ENCODE measurements at regions not wholly inside any gene's neighbourhood (a gene's known extent, or its start where the extent isn't known, plus 50 kb on each side); places are given as distances from the start of the nearest gene placed in this dataset.
"Not testable (repeated sequence)": the region's sequence is repeated elsewhere in the genome, so short reads cannot be mapped to it uniquely, and the experiment has no call there.

DNA sequence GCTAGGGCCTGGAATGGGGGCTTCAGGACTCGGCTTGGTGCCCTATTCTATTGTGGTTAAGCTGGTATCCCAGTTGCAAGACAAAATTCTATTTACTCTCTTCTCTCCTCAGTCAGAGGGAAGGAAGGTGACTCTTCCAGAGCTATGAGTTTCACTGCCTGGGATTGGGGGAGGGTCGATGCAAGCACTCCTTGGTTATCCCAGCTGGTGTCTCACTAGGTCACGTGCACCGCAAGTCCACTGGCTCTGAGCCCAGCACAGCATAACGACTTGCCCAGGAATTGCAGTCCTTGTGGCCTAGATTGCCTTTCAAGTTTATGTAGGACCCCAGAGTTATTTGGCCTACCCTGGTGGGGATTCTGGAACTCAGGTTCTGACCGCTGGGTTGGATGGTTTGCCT lies 958.8 kb downstream of the IGSF11 start:
- in situ Hi-C loops (cut with MboI; ENCODE audit: low sequenced_read_pairs), result no loop called here

DNA sequence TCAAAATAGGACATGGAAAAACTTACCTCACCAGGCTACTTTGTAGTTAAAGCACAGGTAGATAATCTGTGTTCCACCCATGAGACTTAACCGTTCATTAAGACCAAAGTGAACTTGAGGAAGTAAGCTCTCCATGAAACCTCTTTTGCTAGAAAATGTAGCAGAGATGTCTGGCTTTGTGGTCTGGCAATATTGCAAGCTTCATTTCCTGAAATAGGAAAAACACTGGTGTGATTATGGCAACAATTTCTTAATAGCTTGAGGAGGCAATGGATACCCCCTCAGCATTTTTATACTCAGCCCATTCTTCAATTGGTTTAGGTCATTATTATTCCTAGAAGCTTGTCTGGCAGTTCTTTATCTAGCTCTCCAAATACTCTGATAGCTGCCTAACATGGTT lies 957.3 kb downstream of the IGSF11 start:
- in situ Hi-C loops (cut with MboI; ENCODE audit: low sequenced_read_pairs), result no loop called here

DNA sequence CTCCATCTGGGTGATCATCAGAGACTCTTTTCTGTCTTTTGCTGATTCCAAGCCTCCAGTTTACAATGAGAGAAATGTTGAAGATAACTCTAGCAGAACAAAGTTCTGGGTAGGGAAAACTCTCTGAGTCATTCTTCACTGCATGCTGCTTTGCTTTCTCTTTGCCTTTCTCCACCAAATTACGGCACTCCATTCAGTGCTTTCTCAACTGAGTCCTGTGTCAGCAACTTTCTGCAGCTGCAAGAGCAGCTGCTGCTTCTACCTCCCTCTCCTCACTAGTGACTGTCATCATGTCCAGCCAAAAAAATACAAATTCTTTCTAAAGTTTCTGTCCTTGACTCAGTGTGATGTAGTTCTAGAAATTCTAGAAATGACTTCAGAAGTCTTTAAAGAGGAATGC lies 953.8 kb downstream of the IGSF11 start:
- in situ Hi-C loops (cut with MboI; ENCODE audit: low sequenced_read_pairs), result no loop called here

DNA sequence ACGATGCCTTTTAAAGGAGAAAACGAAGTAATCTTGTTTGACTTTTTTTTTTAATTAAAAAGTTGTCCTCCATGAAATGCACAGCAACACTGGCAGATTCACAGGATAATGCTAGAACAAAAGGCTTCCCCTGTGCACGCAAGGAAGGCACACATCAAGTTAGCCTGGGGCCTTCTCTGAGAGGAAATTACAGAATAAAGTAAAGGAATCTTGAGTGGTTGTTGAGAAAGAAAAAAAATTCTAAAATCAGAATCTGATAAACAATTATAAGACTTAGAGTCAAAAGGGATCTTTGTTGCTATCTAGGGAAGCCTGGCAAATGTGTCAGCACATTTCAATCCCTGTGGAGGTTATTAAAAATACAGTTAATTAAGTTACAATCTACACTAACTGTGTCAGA lies 946.0 kb downstream of the IGSF11 start:
- in situ Hi-C loops (cut with MboI; ENCODE audit: low sequenced_read_pairs), result no loop called here

DNA sequence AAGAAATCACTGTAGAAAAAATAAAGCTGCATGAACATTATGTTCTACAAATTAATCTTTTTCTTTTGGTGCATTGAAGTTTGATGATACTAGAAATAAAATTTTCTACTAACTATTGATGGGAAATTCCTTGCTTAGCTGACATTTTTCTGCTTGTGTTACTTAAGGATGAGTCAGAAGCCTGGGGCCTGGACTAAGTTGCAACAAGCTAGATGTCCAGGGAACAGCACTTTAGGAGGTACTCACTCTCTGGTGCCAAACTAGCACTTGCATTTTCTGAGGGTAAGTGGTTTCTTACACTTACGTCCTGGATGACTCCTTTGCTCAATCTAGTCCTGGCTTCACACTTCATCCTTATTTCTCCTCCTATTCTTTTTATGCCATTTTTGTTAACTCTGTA lies 945.1 kb downstream of the IGSF11 start:
- in situ Hi-C loops (cut with MboI; ENCODE audit: low sequenced_read_pairs), result no loop called here

DNA sequence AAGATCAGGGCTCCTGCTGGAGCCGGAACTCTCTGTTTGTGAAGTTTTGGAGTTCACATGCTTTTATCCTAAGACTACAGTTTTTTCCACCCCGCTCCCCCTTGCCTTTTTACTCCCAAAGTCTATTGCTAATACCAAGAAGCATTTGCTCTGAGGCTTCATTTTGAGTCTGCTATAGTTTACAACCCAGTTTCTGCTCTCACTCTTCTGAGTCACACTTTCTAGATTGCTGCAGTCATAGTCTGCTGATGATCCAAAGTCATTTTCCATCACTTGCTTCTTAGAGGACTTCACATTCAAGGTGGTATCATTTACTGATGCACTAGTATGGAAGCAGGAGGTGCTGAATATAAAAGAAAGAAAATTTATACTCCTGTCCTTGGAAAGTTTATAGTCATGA lies 937.4 kb downstream of the IGSF11 start:
- in situ Hi-C loops (cut with MboI; ENCODE audit: low sequenced_read_pairs), result no loop called here

DNA sequence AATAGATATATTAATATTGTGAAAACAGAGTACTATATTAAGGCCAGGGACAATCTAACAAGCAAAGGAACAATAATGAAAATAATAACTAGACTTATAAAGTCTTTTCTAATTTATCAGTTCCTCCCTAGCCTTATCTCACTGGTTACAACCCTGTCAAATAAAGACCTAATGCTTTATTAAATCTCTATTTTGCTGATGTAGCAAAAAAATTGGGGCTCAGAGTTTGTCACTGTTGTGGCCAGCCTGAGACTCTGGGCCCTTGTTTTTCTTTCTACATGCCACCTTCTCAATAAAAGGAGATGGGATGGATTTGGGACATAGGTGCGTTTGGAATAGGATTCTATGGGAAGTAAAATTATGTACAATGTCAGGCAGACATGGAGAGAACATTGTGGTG lies 937.0 kb downstream of the IGSF11 start:
- in situ Hi-C loops (cut with MboI; ENCODE audit: low sequenced_read_pairs), result no loop called here

DNA sequence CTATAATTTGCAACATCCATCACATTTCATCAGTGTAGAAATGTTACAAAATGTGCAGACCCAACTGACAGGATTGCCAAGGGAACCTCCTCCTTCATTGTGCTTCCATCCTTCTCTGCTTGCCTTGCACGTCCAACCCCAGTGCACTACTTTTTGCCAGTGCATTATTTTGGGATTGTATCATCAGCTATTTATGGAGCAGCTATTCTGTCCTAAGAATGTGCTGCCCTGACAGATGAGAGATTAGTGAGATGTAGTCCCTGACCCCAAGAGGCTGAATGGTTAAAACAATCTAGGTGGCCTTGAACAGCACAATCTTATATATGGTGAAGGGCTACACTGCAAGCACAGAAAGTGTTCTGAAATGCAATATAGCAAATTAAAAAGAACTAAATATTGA lies 935.8 kb downstream of the IGSF11 start:
- in situ Hi-C loops (cut with MboI; ENCODE audit: low sequenced_read_pairs), result no loop called here

DNA sequence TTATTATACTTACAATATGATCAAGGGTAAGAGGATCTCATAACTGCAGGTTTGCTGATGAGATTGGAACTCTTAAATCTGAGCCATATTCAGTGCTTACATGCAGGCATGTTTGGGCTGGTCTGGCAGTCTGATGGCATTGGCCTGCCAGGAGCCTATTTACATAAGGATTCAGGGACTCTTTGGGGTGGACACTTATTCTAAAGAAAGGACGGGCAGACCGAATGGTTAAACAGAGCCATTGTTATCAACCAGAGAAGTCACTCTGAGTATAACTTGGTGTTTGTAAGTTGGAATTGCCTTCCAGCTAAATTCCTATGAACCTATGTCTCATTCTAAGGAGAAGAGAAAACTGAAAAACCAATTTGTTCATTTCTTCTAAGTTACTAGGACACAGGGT lies 932.8 kb downstream of the IGSF11 start:
- in situ Hi-C loops (cut with MboI; ENCODE audit: low sequenced_read_pairs), result no loop called here

DNA sequence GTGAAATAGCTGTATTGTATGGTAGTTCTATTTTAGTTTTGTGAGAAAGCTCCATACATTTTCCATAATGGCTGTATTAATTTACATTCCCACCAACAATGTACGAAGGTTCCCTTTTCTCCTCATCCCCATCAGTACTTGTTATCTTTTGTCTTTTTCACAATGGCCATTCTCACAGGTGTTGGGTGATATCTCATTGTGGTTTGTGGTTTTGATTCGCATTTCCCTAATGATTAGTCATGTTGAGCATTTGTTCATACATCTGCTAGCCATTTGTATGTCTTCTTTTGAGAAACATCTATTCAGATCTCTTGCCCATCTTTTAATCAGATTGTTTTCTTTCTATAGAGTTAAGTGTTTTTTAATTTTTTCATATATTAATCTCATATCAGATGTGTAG lies 931.9 kb downstream of the IGSF11 start:
- in situ Hi-C loops (cut with MboI; ENCODE audit: low sequenced_read_pairs), result no loop called here

DNA sequence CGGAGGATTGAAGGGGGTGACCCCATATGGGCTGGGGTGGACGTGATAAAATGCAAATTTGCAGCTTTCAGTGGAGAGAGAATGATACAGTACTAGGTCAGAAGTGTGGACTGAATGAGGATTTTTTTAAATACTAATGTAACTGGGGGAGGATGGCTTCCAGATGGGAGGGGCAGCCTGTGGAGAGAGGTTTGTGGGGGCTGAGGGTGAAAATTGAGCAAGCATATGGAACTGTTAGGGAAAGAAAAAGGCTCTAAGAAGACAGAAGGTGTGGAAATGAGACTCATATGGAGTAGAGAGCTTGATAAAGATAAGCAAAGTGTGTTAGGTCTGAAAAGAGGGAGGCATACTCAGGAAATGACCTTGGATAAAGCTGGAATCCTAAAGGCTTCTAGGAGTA lies 926.4 kb downstream of the IGSF11 start:
- in situ Hi-C loops (cut with MboI; ENCODE audit: low sequenced_read_pairs), result no loop called here

DNA sequence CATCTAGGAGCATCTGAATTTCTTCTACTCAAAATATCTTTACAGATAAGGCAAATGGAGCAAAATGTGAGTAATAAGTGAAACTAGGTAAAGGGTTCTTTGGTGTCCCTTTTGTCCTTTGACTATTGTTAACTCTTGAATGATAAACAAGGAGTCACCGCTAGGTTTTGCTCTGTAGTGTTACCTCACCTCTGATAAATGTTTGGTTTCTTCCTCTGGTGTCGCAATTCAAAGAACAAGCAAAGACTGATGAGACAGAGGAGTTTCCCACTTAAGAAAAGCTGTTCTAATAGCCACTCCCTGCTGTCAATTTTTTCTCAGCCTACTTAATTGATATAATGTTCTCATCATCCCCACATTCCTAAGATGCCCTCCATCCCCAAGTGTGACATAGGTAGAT lies 925.9 kb downstream of the IGSF11 start:
- in situ Hi-C loops (cut with MboI; ENCODE audit: low sequenced_read_pairs), result no loop called here

DNA sequence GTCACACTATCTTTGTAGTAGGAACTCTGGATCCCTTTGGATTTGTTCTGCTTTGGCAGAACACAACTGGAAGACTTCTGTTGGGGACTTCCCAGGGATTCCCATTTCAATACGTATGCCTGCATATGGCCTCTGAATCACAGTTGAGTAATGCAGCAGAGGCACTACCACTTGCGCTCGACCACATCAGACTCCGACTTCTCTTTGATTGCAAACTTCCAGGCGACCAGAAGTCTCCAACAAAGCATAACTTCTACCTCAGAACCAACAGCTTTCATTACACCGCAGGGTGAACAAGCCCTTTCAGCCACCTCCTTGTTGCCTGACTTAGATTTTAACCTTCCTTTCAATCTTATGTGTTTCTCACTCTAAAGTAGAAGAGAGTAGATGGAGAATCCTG lies 924.4 kb downstream of the IGSF11 start:
- in situ Hi-C loops (cut with MboI; ENCODE audit: low sequenced_read_pairs), result no loop called here

DNA sequence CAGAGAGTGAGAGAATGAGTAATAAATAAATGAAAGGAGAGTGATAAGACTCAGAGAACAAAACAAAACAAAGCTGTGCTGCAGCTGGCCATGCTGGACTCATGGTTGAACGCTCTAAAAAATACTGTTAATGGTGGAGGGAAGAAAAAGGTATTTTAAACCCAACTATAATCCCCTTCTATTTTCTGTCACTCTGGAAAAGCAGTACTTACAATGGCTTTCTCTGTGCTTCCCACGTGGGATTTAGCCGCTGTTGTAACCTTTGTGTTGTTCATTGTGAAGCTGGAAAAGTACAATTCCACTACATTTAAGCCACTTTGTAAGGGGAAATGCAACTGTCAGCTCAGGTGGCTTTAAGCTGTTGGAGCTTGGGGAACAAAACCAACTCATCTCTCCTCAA lies 917.7 kb downstream of the IGSF11 start:
- in situ Hi-C loops (cut with MboI; ENCODE audit: low sequenced_read_pairs), result no loop called here

DNA sequence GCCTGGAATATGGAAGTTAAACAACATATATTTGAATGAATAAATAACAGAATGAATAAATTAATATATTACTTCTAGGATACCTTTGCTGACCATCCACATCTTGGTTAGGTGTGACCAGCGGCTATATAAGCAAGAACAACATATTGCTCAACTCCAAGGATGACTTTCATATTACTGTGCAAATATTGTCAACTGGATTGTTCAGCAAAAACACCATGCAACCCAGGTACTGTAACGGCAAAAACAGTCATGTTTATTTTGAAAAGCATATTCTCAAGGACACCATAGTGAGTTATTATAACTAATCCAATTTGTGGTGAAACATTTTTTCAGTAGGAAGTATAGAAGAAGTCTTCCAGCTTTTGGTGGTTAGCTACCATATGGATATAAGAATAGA lies 907.9 kb downstream of the IGSF11 start:
- in situ Hi-C loops (cut with MboI; ENCODE audit: low sequenced_read_pairs), result no loop called here

DNA sequence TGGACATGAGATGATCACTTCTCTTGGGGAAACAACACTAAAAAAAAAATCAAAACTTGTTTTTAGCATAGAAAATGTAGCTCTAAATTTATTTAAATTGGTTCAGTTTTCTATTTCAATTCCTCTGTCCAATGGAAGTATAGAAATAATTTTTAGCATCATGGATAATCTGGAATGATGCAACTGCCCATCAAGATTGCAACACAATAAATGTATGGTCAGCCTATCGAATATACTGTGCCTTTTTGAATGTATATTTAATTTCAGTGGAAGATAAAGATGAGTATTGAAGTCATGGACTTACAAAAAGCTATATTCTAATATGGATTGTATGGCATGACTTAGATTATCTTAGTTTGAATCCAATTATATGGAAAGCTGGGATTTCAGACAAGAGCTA lies 906.7 kb downstream of the IGSF11 start:
- in situ Hi-C loops (cut with MboI; ENCODE audit: low sequenced_read_pairs), result no loop called here

DNA sequence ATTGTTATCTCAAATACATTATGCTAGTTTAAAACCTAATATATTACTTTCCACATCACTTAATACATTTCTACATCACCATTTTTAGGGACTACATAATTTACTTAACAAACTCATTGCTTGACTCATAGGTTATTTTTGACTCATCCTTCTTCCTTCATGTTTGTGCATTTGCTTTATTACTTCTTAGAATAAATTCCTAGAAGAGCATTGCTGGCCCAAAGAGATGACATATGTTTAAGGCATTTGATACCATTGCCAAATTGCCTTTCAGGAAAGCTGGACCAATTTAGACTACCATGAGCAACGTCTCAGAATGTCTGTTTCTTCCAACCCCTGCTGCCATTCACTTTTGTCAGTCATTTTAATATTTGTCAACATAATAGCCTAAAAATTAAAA lies 905.8 kb downstream of the IGSF11 start:
- in situ Hi-C loops (cut with MboI; ENCODE audit: low sequenced_read_pairs), result no loop called here

DNA sequence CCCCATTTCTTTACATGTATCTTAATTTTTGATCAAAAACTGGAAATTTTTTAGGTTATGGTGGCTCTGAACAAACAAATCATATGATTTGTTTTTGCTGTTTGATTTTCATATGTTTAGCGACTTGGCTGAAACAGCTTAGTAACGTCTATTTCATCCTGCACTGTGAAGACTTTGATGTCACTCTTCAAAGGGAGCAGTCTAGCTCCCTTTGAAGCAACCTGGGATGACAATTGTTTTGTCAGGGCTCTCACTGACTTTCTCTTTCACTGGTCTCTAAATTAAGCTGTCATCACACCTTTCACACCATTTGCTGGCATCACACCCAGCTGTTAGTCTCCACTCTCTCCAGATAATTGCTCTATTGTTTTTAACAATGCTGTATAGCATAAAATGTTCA lies 896.9 kb downstream of the IGSF11 start:
- in situ Hi-C loops (cut with MboI; ENCODE audit: low sequenced_read_pairs), result no loop called here

DNA sequence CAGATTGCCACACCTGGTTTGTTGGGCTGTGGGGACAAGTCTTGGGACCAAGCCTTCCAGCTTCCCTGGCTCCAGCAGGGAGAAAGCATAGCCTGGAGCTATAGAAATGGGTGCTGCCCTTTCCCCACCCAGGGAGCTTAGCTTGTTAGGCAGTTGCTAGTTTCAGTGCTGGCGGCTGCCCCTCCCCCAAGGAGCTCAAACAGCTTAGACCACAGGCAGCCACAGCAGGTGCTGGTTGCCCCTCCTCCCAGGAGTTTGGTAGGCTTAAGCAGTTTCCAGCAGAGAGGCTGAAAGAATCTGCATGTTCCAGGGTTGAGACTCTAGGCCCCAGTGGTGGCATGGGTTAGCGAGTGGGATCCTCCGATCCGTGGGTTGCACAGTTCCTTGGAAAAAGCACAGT lies 889.7 kb downstream of the IGSF11 start:
- in situ Hi-C loops (cut with MboI; ENCODE audit: low sequenced_read_pairs), result no loop called here

DNA sequence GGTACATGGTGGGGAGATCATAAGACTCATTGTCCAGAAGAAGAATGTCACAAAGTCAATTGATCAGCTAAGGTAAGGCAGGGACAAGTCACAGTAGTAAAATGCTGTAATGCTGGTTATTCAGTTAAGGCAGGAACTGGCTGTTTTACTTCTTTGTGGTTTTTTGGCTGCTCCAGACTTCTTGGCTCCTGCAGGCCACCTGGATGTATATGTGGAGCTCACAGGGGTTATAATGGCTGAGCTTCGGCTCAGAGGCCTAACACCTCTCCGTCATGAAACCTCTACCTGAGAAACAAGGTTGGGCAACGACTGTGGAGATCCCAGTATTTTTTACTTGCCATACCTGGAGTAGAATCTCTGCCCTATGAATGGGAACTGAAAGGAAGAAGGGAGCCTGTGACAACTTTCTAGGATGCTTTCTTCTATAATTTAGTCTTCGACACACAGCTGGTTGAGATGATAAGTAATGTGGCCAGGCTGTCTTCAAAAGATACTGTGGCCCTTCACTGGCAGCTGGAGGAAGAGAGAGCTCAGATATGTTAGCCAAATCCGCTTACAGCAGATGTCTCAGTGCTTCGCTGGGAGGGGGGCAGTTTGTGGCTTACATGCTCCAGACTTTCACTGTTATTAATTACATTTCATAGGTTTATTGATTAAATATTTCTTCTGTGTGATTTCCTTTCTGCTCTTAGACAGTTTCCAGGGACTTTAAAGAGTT lies 887.8 kb downstream of the IGSF11 start:
- in situ Hi-C loops (cut with MboI; ENCODE audit: low sequenced_read_pairs), result no loop called here

DNA sequence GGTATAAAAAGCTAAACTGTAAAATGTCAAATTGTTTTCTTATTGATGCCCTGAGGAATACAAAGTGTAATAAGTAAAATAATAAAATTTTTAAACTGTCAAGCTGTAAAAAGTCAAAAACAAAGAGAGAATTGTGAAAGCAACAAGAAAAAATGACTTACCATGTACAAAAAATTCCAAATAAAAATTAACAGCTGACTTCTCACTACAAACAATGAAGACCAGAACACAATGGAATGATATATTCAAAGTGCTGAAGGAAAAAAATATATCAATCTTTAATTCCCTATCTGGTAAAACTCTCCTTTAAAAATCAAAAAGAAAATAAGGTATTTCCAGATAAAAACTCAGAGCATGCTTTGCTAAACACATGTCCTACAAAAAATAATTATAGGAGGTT lies 883.5 kb downstream of the IGSF11 start:
- in situ Hi-C loops (cut with MboI; ENCODE audit: low sequenced_read_pairs), result no loop called here

DNA sequence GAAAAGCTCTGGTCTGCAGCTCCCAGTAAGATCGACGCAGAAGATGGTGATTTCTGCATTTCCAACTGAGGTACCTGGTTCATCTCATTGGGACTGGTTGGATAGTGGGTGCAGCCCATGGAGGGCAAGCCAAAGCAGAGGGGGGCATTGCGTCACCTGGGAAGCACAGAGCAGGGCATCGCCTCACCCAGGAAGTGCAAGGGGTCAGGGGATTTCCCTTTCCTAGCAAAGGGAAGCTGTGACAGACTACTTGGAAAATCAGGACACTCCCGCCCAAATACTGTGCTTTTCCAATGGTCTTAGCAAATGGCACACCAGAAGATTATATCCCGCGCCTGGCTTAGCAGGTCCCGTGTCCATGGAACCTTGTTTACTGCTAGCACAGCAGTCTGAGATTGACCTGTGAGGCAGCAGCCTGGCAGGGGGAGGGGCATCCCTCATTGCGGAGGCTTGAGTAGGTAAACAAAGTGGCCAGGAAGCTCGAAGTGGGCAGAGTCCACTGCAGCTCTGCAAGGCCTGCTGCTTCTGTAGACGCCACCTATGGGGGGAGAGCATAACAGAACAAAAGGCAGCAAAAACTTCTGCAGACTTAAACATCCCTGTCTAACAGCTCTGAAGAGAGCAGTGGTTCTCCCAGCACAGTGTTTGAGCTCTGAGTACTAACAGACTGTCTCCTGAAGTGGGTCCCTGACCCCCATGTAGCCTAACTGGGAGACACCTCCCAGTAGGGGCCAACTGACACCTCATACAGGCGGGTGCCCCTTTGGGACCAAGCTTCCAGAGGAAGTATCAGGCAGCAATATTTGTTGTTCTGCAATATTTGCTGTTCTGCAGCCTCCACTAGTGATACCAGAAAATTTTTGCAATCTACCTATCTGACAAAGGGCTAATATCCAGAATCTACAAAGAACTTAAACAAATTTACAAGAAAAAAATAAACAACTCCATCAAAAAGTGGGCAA lies 871.7 kb downstream of the IGSF11 start:
- in situ Hi-C loops (cut with MboI; ENCODE audit: low sequenced_read_pairs), result not testable (repeated sequence)
